ENCODE measurements at regions not wholly inside any gene's neighbourhood (a gene's known extent, or its start where the extent isn't known, plus 50 kb on each side); places are given as distances from the start of the nearest gene placed in this dataset.

- intact Hi-C loops (cut with micrococcal nuclease), result no loop called here
- ATAC-seq (no peak), DNase-seq (no peak)
Observed at GRCh38 chr5:6806668-6807067, 93.4 kb downstream of the TENT4A start.

GRCh38 chr5:6808462-6808861 lies 95.2 kb downstream of the TENT4A start:
- intact Hi-C loops (cut with micrococcal nuclease), result no loop called here
- DNase-seq, result no peak
- no peak for ATAC-seq

GRCh38 chr5:6810641-6811405 lies 97.6 kb downstream of the TENT4A start:
- ATAC-seq (no peak), DNase-seq (no peak)
- intact Hi-C loops (cut with micrococcal nuclease), result no loop called here

- ATAC-seq (no peak), DNase-seq (no peak)
- intact Hi-C loops (cut with micrococcal nuclease), result no loop called here
Observed at GRCh38 chr5:6812091-6812490, 98.9 kb downstream of the TENT4A start.

GRCh38 chr5:6812800-6813731 lies 99.8 kb downstream of the TENT4A start:
- no peak for DNase-seq
- ATAC-seq, result peak; percentile 63
- intact Hi-C loops (cut with micrococcal nuclease), result no loop called here

GRCh38 chr5:6814816-6815215 lies 101.6 kb downstream of the TENT4A start:
- intact Hi-C loops (cut with micrococcal nuclease), result no loop called here
- no peak for DNase-seq
- ATAC-seq, result no peak

GRCh38 chr5:6818594-6819511 lies 105.6 kb downstream of the TENT4A start:
- no peak for DNase-seq
- intact Hi-C loops (cut with micrococcal nuclease), result no loop called here
- ATAC-seq, result no peak

GRCh38 chr5:6819521-6819920 lies 106.3 kb downstream of the TENT4A start:
- intact Hi-C loops (cut with micrococcal nuclease), result no loop called here
- DNase-seq, result no peak
- no peak for ATAC-seq

GRCh38 chr5:6820851-6821479 lies 107.7 kb downstream of the TENT4A start:
- ATAC-seq (no peak), DNase-seq (no peak)
- intact Hi-C loops (cut with micrococcal nuclease), result no loop called here

- no peak for DNase-seq
- intact Hi-C loops (cut with micrococcal nuclease), result no loop called here
Observed at GRCh38 chr5:6822068-6822467, 108.8 kb downstream of the TENT4A start.

GRCh38 chr5:6822556-6823343 lies 109.5 kb downstream of the TENT4A start:
- intact Hi-C loops (cut with micrococcal nuclease), result no loop called here
- ATAC-seq (no peak), DNase-seq (no peak)

More at GRCh38 chr5:6822068-6822467, 108.8 kb downstream of the TENT4A start:
- no peak for ATAC-seq

GRCh38 chr5:6823996-6824395 lies 110.8 kb downstream of the TENT4A start:
- intact Hi-C loops (cut with micrococcal nuclease), result no loop called here
- ATAC-seq (no peak), DNase-seq (no peak)

- intact Hi-C loops (cut with micrococcal nuclease), result no loop called here
- DNase-seq (no peak), ATAC-seq (no peak)
Observed at GRCh38 chr5:6825678-6826244, 112.5 kb downstream of the TENT4A start.

GRCh38 chr5:6826756-6827155 lies 113.5 kb downstream of the TENT4A start:
- DNase-seq (no peak), ATAC-seq (no peak)
- intact Hi-C loops (cut with micrococcal nuclease), result no loop called here

- ATAC-seq (no peak), DNase-seq (no peak)
- intact Hi-C loops (cut with micrococcal nuclease), result no loop called here
Observed at GRCh38 chr5:6827526-6828219, 114.4 kb downstream of the TENT4A start.

- ATAC-seq, result no peak
- intact Hi-C loops (cut with micrococcal nuclease), result no loop called here
- DNase-seq, result no peak
Observed at GRCh38 chr5:6829150-6829784, 116.0 kb downstream of the TENT4A start.
